ENCODE measurements at regions not wholly inside any gene's neighbourhood (a gene's known extent, or its start where the extent isn't known, plus 50 kb on each side); places are given as distances from the start of the nearest gene placed in this dataset.
"Not testable (repeated sequence)": the region's sequence is repeated elsewhere in the genome, so short reads cannot be mapped to it uniquely, and the experiment has no call there.

- no peak for DNase-seq (ENCODE audit: low read depth in 3 of 3)
These were observed 1558.6 kb upstream of the RAG2 start for GRCh38 chr11:38156495-38157146.

- no peak for DNase-seq (ENCODE audit: low read depth in 3 of 3)
These were observed 1557.8 kb upstream of the RAG2 start for GRCh38 chr11:38155856-38156255.

- DNase-seq (ENCODE audit: low read depth in 3 of 3) = no peak
These were observed 1555.9 kb upstream of the RAG2 start for GRCh38 chr11:38153985-38154384.

- DNase-seq (ENCODE audit: low read depth in 3 of 3) = no peak
These were observed 1545.8 kb upstream of the RAG2 start for GRCh38 chr11:38143852-38144251.

GRCh38 chr11:38138972-38139371 is 1540.9 kb upstream of the RAG2 start:
- DNase-seq (ENCODE audit: low read depth in 3 of 3) = no peak

GRCh38 chr11:38136887-38137286 is 1538.9 kb upstream of the RAG2 start:
- DNase-seq (ENCODE audit: low read depth in 3 of 3) = no peak

- no peak for DNase-seq (ENCODE audit: low read depth in 3 of 3)
These were observed 1533.5 kb upstream of the RAG2 start for GRCh38 chr11:38131535-38131934.

GRCh38 chr11:38130976-38131375 is 1532.9 kb upstream of the RAG2 start:
- DNase-seq (ENCODE audit: low read depth in 3 of 3) = no peak

GRCh38 chr11:38130514-38130913 is 1532.5 kb upstream of the RAG2 start:
- DNase-seq (ENCODE audit: low read depth in 3 of 3) = no peak

GRCh38 chr11:38123673-38124072 is 1525.6 kb upstream of the RAG2 start:
- no peak for DNase-seq (ENCODE audit: low read depth in 3 of 3)

GRCh38 chr11:38116616-38117015 is 1518.6 kb upstream of the RAG2 start:
- DNase-seq (ENCODE audit: low read depth in 3 of 3) = not testable (repeated sequence)

GRCh38 chr11:38115381-38115780 is 1517.3 kb upstream of the RAG2 start:
- not testable (repeated sequence) for DNase-seq (ENCODE audit: low read depth in 3 of 3)

- no peak for DNase-seq (ENCODE audit: low read depth in 3 of 3)
These were observed 1502.9 kb upstream of the RAG2 start for GRCh38 chr11:38100836-38101462.

- no peak for DNase-seq (ENCODE audit: low read depth in 3 of 3)
These were observed 1497.2 kb upstream of the RAG2 start for GRCh38 chr11:38095268-38095667.

GRCh38 chr11:38089726-38090125 is 1491.7 kb upstream of the RAG2 start:
- DNase-seq (ENCODE audit: low read depth in 3 of 3) = no peak

- no peak for DNase-seq (ENCODE audit: low read depth in 3 of 3)
These were observed 1462.9 kb upstream of the RAG2 start for GRCh38 chr11:38060920-38061319.

GRCh38 chr11:38060136-38060535 is 1462.1 kb upstream of the RAG2 start:
- DNase-seq (ENCODE audit: low read depth in 3 of 3) = no peak

- DNase-seq (ENCODE audit: low read depth in 3 of 3) = no peak
These were observed 1448.6 kb upstream of the RAG2 start for GRCh38 chr11:38046571-38047135.

- no peak for DNase-seq (ENCODE audit: low read depth in 3 of 3)
These were observed 1445.0 kb upstream of the RAG2 start for GRCh38 chr11:38043060-38043459.

- no peak for DNase-seq (ENCODE audit: low read depth in 3 of 3)
These were observed 1440.7 kb upstream of the RAG2 start for GRCh38 chr11:38038777-38039176.

- no peak for DNase-seq (ENCODE audit: low read depth in 3 of 3)
These were observed 1421.2 kb upstream of the RAG2 start for GRCh38 chr11:38019072-38019775.

- DNase-seq (ENCODE audit: low read depth in 3 of 3) = no peak
These were observed 1416.4 kb upstream of the RAG2 start for GRCh38 chr11:38014405-38014804.

GRCh38 chr11:38013157-38013556 is 1415.1 kb upstream of the RAG2 start:
- no peak for DNase-seq (ENCODE audit: low read depth in 3 of 3)
